ENCODE measurements at regions not wholly inside any gene's neighbourhood (a gene's known extent, or its start where the extent isn't known, plus 50 kb on each side); places are given as distances from the start of the nearest gene placed in this dataset.

DNA sequence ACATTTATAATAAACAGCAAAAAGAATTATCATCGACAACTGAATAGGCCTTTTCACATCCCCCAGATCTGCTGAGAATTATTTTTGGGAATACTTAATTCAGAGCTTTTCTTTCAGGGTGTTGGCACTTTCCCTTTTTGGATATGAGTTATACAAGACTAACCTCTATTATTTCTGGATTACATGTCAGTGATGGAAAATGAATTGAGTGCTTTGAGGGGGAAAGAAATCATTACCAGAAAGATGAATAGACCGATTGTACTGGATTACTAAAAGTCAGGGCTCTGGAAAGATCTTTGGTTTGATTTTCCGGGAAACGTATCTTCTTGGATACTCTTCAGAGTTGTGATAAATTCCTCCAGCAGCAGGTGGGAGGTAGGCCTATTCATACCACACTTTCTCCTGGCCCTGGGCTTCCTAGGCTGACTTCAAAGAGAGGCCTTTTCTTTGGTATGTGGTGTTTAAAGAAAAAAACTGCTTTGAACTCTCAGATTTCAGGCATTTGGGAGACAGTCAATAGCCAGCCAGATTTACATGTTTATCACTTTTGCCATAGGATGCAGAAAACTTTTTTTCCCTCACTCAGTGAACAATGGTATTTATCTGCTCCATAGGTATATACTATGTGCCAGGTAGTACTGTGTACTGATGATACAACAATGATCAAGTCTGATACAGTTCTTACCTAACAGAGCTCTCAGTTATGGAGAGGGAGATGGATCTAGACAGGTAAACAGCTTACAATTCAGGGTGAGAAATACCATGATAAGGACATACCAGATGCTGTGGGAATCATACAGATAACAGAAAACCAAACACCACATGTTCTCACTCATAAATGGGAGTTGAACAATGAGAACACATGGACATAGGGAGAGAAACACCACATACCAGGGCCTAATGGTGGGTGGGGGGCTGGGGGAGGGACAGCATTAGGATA lies 63.3 kb upstream of the ACTR3 start:
- TF ChIP-seq, protein P1, sequence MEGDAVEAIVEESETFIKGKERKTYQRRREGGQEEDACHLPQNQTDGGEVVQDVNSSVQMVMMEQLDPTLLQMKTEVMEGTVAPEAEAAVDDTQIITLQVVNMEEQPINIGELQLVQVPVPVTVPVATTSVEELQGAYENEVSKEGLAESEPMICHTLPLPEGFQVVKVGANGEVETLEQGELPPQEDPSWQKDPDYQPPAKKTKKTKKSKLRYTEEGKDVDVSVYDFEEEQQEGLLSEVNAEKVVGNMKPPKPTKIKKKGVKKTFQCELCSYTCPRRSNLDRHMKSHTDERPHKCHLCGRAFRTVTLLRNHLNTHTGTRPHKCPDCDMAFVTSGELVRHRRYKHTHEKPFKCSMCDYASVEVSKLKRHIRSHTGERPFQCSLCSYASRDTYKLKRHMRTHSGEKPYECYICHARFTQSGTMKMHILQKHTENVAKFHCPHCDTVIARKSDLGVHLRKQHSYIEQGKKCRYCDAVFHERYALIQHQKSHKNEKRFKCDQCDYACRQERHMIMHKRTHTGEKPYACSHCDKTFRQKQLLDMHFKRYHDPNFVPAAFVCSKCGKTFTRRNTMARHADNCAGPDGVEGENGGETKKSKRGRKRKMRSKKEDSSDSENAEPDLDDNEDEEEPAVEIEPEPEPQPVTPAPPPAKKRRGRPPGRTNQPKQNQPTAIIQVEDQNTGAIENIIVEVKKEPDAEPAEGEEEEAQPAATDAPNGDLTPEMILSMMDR (IDR thresholded peaks at IDR 0.05), result no peak
- TF ChIP-seq POLR2A (IDR thresholded peaks at IDR 0.05) (no peak), EP300 (IDR thresholded peaks at IDR 0.05) (no peak), POLR2AphosphoS5 (IDR thresholded peaks at IDR 0.05) (no peak)
